ENCODE measurements at regions not wholly inside any gene's neighbourhood (a gene's known extent, or its start where the extent isn't known, plus 50 kb on each side); places are given as distances from the start of the nearest gene placed in this dataset.

- TF ChIP-seq CTCF (IDR thresholded peaks at IDR 0.05; ENCODE audit: insufficient read depth, low read length): no peak
- TF ChIP-seq SPI1 (IDR thresholded peaks at IDR 0.05; ENCODE audit: borderline replicate concordance, low read depth): no peak
- TF ChIP-seq POLR2AphosphoS5 (IDR thresholded peaks at IDR 0.05; ENCODE audit: low read depth): no peak
- no peak for TF ChIP-seq GABPA (IDR thresholded peaks at IDR 0.05; ENCODE audit: low read depth)
- TF ChIP-seq REST (IDR thresholded peaks at IDR 0.05; ENCODE audit: insufficient replicate concordance, low read depth): no peak
Observed at GRCh38 chr13:23516702-23517101, 53.5 kb upstream of the TNFRSF19 start.
